WERI-Rb-1 (cell line): ENCODE measurements at regions not wholly inside any gene's neighbourhood (a gene's known extent, or its start where the extent isn't known, plus 50 kb on each side); places are given as distances from the start of the nearest gene placed in this dataset.

ENCODE experiments used
- DNase-seq: peaks from one replicate; pipeline ENCODE4 v3.0.0-alpha.2; 2020
- H3K27ac ChIP-seq: fragments of 250-450 bp; sonication (Bioruptor Pico); 2 replicates; pipeline ENCODE4 v1.5.1; 2020; ENCODE audit warnings: mild to moderate bottlenecking, moderate library complexity
- H3K27me3 ChIP-seq: fragments of 250-450 bp; sonication (Bioruptor Pico); 2 replicates; pipeline ENCODE4 v1.5.1; 2021; ENCODE audit warnings: mild to moderate bottlenecking, low read depth, moderate library complexity; ENCODE audit not compliant: insufficient read depth, severe bottlenecking
- H3K36me3 ChIP-seq: fragments of 250-450 bp; sonication (Bioruptor Pico); 2 replicates; pipeline ENCODE4 v1.5.1; 2020; ENCODE audit warnings: mild to moderate bottlenecking, moderate library complexity
- H3K4me3 ChIP-seq: 2 replicates; pipeline ENCODE4 v1.5.1; 2011; ENCODE audit warnings: low read depth, mild to moderate bottlenecking, control low read depth, low read length
- H3K9me3 ChIP-seq: fragments of 250-450 bp; sonication (Bioruptor Pico); 2 replicates; pipeline ENCODE4 v1.5.1; 2021; ENCODE audit warnings: mild to moderate bottlenecking, moderate library complexity; ENCODE audit not compliant: severe bottlenecking
- TF ChIP-seq, protein P1 (sequence below): IDR thresholded peaks from 2 replicates; pipeline ENCODE4 v1.5.1; 2011; ENCODE audit warnings: low read depth, mild to moderate bottlenecking, control low read depth, inconsistent platforms, low read length

DNA sequence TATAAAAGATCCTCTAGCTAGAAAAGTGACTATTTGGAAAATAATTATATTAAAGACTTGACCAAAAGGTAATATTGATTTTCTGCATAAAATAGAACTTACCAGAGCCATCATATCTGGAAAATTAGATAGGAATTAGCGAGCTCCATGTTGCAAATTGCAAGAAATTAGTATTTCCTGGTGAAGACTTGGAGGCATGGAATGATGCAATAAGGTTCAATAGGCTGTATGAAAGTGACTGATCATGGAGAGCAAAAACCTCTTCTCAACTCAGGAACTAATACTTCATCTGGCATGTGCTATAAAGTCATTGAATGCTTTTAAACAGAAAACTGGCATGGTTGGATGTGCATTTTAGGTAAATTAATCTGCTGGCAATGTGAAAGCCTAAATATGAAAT lies 66.3 kb upstream of the UFM1 start:
- no peak overlapping the region for H3K27ac ChIP-seq
- no peaks in the 10 kb centered on the region for H3K9me3 ChIP-seq
- TF ChIP-seq, protein P1, sequence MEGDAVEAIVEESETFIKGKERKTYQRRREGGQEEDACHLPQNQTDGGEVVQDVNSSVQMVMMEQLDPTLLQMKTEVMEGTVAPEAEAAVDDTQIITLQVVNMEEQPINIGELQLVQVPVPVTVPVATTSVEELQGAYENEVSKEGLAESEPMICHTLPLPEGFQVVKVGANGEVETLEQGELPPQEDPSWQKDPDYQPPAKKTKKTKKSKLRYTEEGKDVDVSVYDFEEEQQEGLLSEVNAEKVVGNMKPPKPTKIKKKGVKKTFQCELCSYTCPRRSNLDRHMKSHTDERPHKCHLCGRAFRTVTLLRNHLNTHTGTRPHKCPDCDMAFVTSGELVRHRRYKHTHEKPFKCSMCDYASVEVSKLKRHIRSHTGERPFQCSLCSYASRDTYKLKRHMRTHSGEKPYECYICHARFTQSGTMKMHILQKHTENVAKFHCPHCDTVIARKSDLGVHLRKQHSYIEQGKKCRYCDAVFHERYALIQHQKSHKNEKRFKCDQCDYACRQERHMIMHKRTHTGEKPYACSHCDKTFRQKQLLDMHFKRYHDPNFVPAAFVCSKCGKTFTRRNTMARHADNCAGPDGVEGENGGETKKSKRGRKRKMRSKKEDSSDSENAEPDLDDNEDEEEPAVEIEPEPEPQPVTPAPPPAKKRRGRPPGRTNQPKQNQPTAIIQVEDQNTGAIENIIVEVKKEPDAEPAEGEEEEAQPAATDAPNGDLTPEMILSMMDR: no peak
- no peak overlapping the region for H3K4me3 ChIP-seq
- DNase-seq: no peak
- no peaks in the 10 kb centered on the region for H3K36me3 ChIP-seq
- H3K27me3 ChIP-seq: no peaks in the 10 kb centered on the region

DNA sequence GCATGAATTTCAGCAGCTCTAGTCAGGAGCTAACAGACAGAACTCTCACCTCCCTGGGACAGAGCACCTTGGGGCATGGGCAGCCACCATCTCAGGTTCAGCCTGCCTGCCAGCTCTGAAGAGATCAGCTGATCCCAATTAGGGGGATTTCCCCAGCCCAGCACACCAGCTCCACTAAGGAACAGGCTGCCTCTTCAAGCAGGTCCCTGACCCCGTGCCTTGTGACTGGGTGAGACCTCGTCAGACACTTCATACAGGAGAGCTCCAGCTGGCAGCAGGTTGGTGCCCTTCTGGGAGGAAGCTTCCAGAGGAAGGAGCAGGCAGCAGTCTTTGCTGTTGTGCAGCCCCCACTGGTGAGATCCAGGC lies 84.5 kb upstream of the UFM1 start:
- Histone ChIP-seq H3K4me3 (no peak overlapping the region), H3K36me3 (no peaks in the 10 kb centered on the region), H3K9me3 (no peaks in the 10 kb centered on the region), H3K27ac (no peak overlapping the region), H3K27me3 (no peaks in the 10 kb centered on the region)
- DNase-seq: no peak
- TF ChIP-seq, protein P1: no peak

DNA sequence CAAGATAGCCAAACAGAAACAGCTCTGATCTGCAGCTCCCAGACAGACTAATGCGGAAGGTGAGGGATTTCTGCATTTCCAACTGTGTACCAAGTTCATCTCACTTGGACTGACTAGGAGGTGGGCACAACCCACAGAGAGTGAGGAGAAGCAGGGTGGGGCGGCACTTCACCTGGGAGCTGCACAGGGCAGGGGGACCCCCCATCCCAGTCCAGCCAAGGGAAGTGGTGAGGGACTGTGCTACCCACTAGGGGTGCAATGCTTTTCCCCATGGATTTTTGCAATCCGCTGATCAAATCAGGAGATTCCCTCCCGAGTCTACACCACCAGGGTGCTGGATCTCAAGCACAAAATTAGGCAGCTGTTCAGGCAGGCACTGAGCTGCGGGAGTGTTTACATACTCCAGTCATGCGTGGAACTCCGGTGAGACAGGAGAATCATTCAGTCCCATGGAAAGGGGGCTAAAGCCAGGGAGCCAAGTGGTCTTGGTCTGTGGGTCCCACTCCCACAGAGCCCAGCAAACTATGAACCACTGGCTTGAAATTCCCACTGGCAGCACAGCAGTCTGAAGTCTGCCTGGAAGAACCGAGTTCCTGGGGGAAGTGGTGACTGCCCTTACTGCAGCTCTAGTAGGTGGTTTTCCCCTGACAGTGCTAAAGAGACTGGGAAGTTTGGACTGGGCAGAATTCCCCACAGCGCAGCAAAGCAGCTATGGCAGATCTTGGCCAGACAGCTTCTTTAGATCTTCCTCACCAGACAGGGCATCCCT lies 85.1 kb upstream of the UFM1 start:
- Histone ChIP-seq H3K27me3 (no peaks in the 10 kb centered on the region), H3K27ac (no peak overlapping the region), H3K36me3 (no peaks in the 10 kb centered on the region), H3K4me3 (no peak overlapping the region), H3K9me3 (no peaks in the 10 kb centered on the region)
- DNase-seq: no peak
- TF ChIP-seq, protein P1: no peak

DNA sequence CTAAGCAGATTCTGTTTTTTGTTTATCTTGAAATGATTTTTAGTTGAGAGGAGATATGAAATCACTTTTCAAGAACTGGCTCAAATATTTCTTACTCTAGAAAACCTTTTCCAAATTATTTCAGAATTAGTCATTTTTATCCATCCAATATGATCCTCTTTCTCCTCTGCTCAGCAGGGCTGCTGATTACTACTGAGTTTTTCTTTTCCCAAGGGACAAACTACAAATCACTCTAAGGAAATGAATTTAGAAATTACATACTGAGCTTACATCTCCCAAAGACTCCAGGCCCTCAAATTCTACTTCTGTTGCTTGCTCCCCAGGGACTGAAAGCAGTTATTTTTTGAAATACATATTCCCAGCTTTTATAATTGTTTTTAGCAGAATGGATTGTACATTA lies 87.4 kb upstream of the UFM1 start:
- Histone ChIP-seq H3K27ac (no peak overlapping the region), H3K27me3 (no peaks in the 10 kb centered on the region), H3K36me3 (no peaks in the 10 kb centered on the region), H3K9me3 (no peaks in the 10 kb centered on the region), H3K4me3 (no peak overlapping the region)
- no peak for DNase-seq
- TF ChIP-seq, protein P1: no peak

DNA sequence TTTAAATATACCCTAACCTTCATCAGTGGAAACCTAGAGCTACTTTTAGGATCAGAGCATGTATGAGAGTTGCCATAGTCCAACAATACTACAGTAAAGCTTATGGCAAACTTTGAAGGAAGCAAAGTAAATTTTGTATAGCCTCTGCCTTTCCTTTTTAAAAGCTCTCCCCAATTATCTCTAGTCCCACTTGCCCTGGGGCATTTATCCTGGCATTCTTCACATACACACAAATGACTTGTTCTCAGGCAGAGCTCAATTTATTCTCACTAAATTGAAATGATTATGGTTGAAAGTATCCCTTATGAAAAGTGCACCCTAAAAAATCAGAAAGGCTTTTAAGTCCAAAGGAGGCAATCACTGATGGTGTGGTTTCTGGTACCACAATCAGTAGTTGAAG lies 94.1 kb upstream of the UFM1 start:
- H3K36me3 ChIP-seq: no peaks in the 10 kb centered on the region
- H3K9me3 ChIP-seq: no peaks in the 10 kb centered on the region
- H3K4me3 ChIP-seq: no peak overlapping the region
- no peak overlapping the region for H3K27ac ChIP-seq
- TF ChIP-seq, protein P1: no peak
- no peaks in the 10 kb centered on the region for H3K27me3 ChIP-seq
- no peak for DNase-seq

DNA sequence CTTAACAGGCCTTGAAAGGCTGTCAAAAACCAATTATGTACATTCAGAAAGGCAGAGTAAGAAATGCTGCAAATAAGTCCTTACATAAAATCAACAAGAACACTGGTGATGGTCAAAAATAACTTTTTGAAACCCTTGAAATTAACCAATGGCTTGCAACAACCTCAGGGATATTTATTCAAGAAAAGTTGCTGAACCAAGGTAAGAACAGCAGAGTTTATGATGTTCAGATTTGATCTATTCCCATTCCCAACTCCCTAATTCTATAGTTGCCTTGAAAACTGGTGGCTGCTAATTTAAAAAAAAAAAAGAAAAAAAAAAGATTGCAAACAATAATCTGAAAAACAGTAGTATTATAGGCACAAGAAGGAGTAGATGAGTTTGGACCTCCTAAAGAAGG lies 109.8 kb upstream of the UFM1 start:
- H3K9me3 ChIP-seq: no peaks in the 10 kb centered on the region
- no peak overlapping the region for H3K4me3 ChIP-seq
- no peaks in the 10 kb centered on the region for H3K27me3 ChIP-seq
- no peak overlapping the region for H3K27ac ChIP-seq
- H3K36me3 ChIP-seq: no peaks in the 10 kb centered on the region
- TF ChIP-seq, protein P1: no peak
- no peak for DNase-seq
